ELF-1 (cell line): ENCODE measurements at regions not wholly inside any gene's neighbourhood (a gene's known extent, or its start where the extent isn't known, plus 50 kb on each side); places are given as distances from the start of the nearest gene placed in this dataset.
A peak's percentile ranks its signal among the peaks of the same experiment; 100 is the strongest.
"Not testable (repeated sequence)": the region's sequence is repeated elsewhere in the genome, so short reads cannot be mapped to it uniquely, and the experiment has no call there.

Source experiments
- DNase-seq: peaks from one replicate; pipeline ENCODE4 v3.0.0-alpha.2; 2016; ENCODE audit warnings: low read depth, low spot score

GRCh38 chr14:58994130-58994529, 194.3 kb upstream of the DAAM1 start:
- DNase-seq, result no peak

DNA sequence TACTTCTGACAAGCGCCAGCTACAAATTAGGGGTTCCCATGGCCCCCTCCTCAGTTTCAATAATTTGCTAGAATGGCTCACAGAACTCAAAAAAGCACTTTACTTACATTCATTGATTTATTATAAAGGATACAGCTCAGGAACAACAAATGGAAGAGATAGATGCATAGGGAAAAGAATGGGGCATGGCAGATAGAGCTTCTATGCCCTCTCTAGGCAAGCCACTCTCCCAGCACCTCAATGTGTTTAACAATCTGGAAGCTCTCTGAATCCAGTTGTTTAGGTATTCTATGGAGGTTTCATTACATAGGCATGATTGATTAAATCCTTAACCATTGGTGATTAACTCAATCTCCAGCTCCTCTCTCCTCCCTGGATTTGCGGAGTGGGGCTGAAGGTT, 184.5 kb upstream of the DAAM1 start:
- no peak for DNase-seq

GRCh38 chr14:59006179-59006578, 182.3 kb upstream of the DAAM1 start:
- DNase-seq, result not testable (repeated sequence)

GRCh38 chr14:59009967-59010366, 178.5 kb upstream of the DAAM1 start:
- DNase-seq, result no peak

GRCh38 chr14:59013672-59014298, 174.7 kb upstream of the DAAM1 start:
- no peak for DNase-seq

DNA sequence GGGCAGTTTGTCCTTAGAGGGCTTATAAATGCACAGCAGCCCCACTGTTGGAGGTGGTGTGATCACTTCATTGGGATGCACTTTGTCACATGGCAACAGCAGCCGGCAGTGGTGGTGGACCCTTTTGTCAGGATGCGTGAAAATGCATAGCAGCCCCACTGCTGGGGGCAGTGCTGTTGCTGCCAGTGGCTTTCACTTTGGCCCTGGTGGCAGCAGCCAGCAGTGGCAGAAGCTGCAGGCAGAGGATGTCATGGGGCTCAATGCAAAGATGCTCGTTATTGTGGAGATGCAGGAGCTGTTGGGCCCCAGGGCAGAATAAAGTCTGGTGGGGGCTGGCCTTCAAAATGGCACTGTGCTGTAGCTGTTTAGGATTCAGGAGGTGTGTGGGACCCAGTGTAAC, 173.0 kb upstream of the DAAM1 start:
- peak; percentile 18 for DNase-seq

DNA sequence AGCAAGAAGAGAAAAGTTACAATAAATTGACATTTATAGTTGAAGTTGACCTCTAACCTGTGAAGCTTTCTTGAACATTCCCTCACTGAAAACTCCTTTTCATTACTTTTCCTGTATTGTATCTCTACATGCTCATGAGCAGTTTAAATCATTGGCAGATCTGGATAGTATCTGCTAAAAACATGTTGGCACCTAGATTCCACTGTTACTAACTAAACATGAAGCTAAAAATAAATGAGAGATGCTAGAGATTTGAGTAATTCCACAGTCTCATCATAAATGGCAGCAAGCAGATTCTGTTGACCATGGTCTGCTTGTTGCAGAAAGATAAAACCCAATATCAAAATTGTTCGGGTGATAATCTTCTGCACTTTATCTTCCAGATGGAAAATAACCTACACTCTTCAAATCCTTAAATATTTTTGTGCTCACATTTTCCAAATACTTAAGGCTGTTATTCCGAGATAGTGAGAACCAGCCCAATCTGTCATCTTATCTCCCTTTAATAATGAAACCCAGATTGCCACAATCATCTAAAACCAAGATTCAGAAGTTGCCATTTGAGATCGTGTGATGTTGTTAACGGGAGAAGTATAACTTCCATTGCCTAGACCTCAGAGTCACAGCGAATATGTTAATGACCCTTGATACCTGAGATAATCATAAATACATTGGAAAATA, 171.0 kb upstream of the DAAM1 start:
- DNase-seq, result no peak

DNA sequence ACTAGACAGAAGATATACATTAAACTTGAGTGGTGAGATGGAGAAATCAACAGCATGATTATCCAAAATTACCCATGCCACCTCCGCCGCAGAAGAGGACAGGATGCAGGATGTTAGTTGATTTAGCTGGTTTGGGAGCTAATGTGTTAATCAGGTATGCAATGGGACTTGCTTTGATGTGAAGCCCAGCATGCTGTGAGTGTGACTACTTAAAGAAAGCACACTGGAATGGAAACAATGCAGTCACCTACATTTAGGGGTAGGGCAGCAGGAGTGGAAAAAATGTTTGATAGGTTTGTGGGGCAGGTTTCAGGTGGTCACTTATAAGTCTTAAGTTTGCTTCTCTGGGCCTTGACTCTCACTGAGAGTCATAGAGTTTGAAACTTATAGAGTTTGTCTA, 170.0 kb upstream of the DAAM1 start:
- DNase-seq, result peak; percentile 21

DNA sequence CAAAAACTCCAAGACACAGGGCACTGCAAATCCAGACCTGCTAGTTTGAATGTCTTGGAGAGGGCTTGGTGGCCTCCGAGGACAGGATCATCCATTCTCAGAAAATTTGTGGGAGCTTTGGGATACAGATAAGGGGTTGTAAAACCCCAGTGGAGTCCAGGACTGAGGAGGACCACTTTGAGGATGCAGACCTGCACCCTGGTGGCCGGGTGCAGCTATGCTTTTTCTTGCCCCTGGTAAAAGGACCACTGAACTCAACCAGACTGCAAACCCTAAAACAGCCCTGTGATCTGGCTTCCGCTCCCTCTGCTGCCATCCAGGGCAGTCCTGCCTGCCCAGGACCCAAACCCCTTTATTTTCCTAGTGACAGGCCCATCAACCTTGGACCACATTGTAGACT, 169.5 kb upstream of the DAAM1 start:
- peak; percentile 43 for DNase-seq

GRCh38 chr14:59020382-59020781, 168.1 kb upstream of the DAAM1 start:
- DNase-seq, result no peak

- no peak for DNase-seq
Observed at GRCh38 chr14:59022144-59022543, 166.3 kb upstream of the DAAM1 start.

- DNase-seq, result no peak
Observed at GRCh38 chr14:59026081-59026480, 162.4 kb upstream of the DAAM1 start.

GRCh38 chr14:59026640-59027039, 161.8 kb upstream of the DAAM1 start:
- not testable (repeated sequence) for DNase-seq

- DNase-seq, result peak; percentile 90
Observed at GRCh38 chr14:59028476-59029202, 159.8 kb upstream of the DAAM1 start.

- no peak for DNase-seq
Observed at GRCh38 chr14:59032826-59033225, 155.6 kb upstream of the DAAM1 start.

DNA sequence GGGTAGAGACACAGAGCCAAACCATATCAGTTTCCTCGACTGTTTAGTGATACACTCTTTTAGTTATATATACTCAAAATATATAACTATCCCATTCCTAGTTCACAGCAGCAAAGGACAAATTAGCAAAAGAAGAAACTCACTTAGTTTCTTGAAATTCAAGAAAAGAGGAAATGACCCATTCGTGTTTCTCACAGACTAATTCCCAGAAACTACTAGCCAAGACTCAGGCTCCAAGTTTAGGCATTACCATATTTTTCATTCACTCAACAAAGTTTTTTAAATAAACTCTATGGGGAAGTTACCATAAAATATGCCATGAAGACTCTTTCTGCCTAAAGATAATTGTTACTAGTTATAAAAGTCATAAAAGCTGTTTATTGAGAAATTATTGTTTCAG, 152.3 kb upstream of the DAAM1 start:
- no peak for DNase-seq

DNA sequence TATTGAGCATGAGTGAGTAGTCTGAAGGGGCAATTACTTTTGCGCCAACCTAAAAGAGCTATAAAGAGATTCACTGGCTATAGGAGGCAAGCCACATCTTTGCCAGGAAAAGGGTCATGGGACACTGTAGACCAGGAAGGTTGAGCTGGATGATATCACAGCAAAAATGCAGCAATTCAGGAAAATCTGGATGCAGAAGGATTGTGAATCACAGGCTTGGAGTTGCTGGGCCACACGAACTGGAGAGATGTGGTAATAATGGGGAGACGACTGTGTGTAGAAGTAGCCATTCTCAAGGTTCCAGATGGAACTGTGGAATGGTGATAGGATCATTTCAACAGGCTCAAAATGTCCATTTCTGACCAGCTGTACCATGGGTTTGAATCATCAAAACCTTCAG, 151.4 kb upstream of the DAAM1 start:
- no peak for DNase-seq

DNA sequence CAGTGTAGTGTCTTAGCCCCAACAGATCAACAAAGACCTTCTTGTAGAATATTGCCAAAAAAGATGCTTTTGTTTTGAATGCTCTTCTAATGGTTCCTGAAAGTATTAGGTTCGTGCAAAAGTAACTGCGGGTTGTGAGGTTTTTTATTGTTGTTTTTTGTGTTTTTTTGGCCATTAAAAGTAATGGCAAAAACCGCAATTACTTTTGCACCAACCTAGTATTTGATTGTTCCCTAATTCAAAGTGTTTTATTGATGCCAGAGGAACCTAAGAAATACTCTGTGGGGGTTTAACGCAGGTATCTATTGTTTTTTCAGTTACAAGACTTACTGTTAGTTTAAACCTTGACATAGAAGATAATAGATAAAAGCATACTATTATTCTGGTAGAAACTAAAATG, 150.8 kb upstream of the DAAM1 start:
- DNase-seq, result no peak

- DNase-seq, result no peak
Observed at GRCh38 chr14:59038746-59039145, 149.7 kb upstream of the DAAM1 start.

DNA sequence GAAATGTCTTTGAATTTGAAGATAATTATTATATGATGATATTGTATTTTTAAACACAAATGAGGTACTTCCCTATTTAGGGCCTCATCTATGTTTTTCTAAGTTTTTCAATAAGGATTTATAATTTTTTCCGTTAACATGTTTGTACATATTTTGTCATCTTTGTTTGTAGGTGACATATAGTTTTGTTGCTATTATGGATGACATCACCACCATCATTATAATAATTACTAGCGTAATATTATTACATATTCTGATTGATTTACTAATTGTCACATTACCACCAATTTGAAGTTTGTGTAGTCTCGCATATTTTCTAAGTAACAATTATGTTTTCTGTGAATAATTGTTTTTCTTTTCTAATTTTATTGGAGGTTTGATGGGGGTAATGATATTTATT, 147.2 kb upstream of the DAAM1 start:
- no peak for DNase-seq

DNA sequence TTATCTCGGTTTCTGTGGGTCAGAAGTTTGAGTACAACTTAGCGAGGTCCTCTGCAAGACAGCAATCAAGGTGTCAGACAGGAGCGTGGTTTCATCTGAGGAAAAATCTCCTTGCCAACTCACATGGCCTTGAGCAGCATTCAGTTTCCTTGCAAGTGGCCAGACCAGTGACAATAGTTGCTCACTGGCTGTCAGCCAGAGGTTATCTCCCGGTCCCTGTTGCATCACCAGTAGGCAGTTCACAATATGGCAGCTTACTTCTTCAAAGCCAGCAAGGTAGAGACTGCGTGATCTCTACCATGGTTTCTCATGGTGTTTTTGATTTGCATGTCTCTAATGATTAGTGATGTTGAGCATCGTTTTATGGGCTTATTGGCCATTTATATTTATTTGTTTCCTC, 143.8 kb upstream of the DAAM1 start:
- no peak for DNase-seq

GRCh38 chr14:59046746-59047145, 141.7 kb upstream of the DAAM1 start:
- DNase-seq, result no peak

GRCh38 chr14:59055006-59055405, 133.5 kb upstream of the DAAM1 start:
- no peak for DNase-seq
